Spinal cord (tissue), 9 donors: ENCODE measurements at regions not wholly inside any gene's neighbourhood (a gene's known extent, or its start where the extent isn't known, plus 50 kb on each side); places are given as distances from the start of the nearest gene placed in this dataset.

ENCODE experiments used
- DNase-seq, 6 donors: peaks; one replicate each; pipeline versions ENCODE4 v3.0.0 to v3.0.0-alpha.2; 2013 to 2015; ENCODE audit warnings: low spot score in 6 of 6, low read depth in 4 of 6
- H3K27ac ChIP-seq: one replicate; pipeline ENCODE4 v1.5.1; 2013; ENCODE audit warnings: low read depth, low read length, control low read depth
- H3K27me3 ChIP-seq: one replicate; pipeline ENCODE4 v1.6.1; 2013; ENCODE audit warnings: low read length; ENCODE audit not compliant: control insufficient read depth, insufficient read depth
- H3K36me3 ChIP-seq: one replicate; pipeline ENCODE4 v1.6.1; 2013; ENCODE audit warnings: low read length; ENCODE audit not compliant: control insufficient read depth, insufficient read depth
- H3K4me1 ChIP-seq: one replicate; pipeline ENCODE4 v1.6.1; 2013; ENCODE audit warnings: low read length; ENCODE audit not compliant: control insufficient read depth, insufficient read depth
- H3K4me3 ChIP-seq: one replicate; pipeline ENCODE4 v1.5.1; 2013; ENCODE audit warnings: low read depth, low read length, control low read depth
- H3K9me3 ChIP-seq: one replicate; pipeline ENCODE4 v1.6.1; 2013; ENCODE audit warnings: low read length; ENCODE audit not compliant: control insufficient read depth, insufficient read depth
- WGBS: methylation state at CpG from one replicate; pipeline ENCODE4 v1.1.5; 2013; ENCODE audit warnings: missing lambda C conversion rate; ENCODE audit not compliant: insufficient coverage; 5-methylcytosine and 5-hydroxymethylcytosine counted together
- donor health status: healthy.

- no peaks in the 10 kb centered on the region for H3K36me3 ChIP-seq
- DNase-seq: no peak
- H3K4me1 ChIP-seq: peaks cover 7% of the 10 kb centered on the region
- H3K4me3 ChIP-seq: no peak overlapping the region
- H3K9me3 ChIP-seq: no peaks in the 10 kb centered on the region
- H3K27me3 ChIP-seq: no peaks in the 10 kb centered on the region
- H3K27ac ChIP-seq: no peak overlapping the region
- 75% methylated on average over 10 of the region's 10 CpGs for WGBS
Measured at GRCh38 chr16:79849119-79849518, 248.6 kb upstream of the MAF start.

DNA sequence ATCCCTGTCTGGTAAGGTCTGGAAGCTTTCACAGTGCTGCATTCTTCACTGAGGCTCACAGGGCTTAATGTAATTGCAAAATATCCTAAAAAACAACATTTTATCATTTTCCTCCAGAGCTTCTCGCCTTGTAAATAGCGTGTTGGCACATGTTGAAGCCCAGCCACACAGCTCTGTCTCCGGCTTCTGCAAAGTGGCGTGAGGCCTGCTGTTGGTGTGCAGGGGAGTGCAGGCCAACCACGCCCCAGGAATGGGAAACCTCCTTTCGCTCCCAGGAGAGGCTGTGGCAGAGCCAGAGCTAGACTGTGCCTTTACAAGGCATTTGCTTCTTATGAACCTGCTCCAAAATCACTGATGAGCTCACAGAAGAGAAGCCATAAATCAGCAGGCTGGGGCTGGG is 248.2 kb upstream of the MAF start:
- H3K9me3 ChIP-seq: no peaks in the 10 kb centered on the region
- H3K4me1 ChIP-seq: peaks cover 7% of the 10 kb centered on the region
- no peak for DNase-seq
- H3K27ac ChIP-seq: no peak overlapping the region
- no peaks in the 10 kb centered on the region for H3K36me3 ChIP-seq
- no peaks in the 10 kb centered on the region for H3K27me3 ChIP-seq
- H3K4me3 ChIP-seq: no peak overlapping the region
- 87% methylated on average over 6 of the region's 6 CpGs for WGBS

- 82% methylated on average over 2 of the region's 5 CpGs for WGBS
- no peaks in the 10 kb centered on the region for H3K27me3 ChIP-seq
Measured at GRCh38 chr16:79847569-79847968, 247.0 kb upstream of the MAF start.

GRCh38 chr16:79847101-79847500 is 246.6 kb upstream of the MAF start:
- WGBS: 70% methylated on average over 2 of the region's 7 CpGs
- Histone ChIP-seq H3K27me3 (no peaks in the 10 kb centered on the region), H3K4me1 (peaks cover 7% of the 10 kb centered on the region), H3K9me3 (peaks cover 2% of the 10 kb centered on the region), H3K36me3 (no peaks in the 10 kb centered on the region), H3K27ac (no peak overlapping the region), H3K4me3 (no peak overlapping the region)
- DNase-seq: no peak

More at GRCh38 chr16:79847569-79847968, 247.0 kb upstream of the MAF start:
- Histone ChIP-seq H3K27ac (no peak overlapping the region), H3K4me3 (no peak overlapping the region), H3K4me1 (peaks cover 7% of the 10 kb centered on the region), H3K36me3 (no peaks in the 10 kb centered on the region), H3K9me3 (peaks cover 2% of the 10 kb centered on the region)
- peak in 1 of 6 donors; percentile 12 for DNase-seq

DNA sequence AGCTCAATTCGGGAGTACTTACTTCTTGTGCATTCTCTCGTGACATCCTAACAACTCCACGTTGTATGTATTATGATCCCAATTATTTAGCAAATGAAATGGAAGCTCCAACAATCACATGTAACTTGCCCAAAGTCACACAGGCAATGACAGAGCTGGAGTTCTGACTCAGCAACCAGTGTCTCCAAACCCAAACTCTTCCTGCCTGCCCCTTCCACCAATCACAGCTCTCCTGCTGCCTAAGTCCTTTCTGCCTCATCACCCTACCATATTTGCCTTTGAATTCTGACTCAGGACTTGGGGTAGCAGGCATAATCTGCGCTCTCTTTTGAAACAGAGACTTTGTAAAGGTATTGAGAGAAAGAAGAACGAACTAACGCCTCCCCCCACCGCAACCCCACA is 245.2 kb upstream of the MAF start:
- peaks cover 7% of the 10 kb centered on the region for H3K4me1 ChIP-seq
- peak in 1 of 6 donors; percentile 36 for DNase-seq
- no peaks in the 10 kb centered on the region for H3K27me3 ChIP-seq
- H3K36me3 ChIP-seq: no peaks in the 10 kb centered on the region
- H3K4me3 ChIP-seq: no peak overlapping the region
- H3K27ac ChIP-seq: no peak overlapping the region
- no CpG with 5 or more reads among the region's 7 CpGs for WGBS
- H3K9me3 ChIP-seq: peaks cover 2% of the 10 kb centered on the region

- H3K27ac ChIP-seq: no peak overlapping the region
- WGBS: 81% methylated on average over 9 of the region's 12 CpGs
- H3K4me3 ChIP-seq: no peak overlapping the region
- H3K4me1 ChIP-seq: peaks cover 7% of the 10 kb centered on the region
- no peaks in the 10 kb centered on the region for H3K36me3 ChIP-seq
- H3K9me3 ChIP-seq: peaks cover 2% of the 10 kb centered on the region
- no peaks in the 10 kb centered on the region for H3K27me3 ChIP-seq
- peak in 1 of 6 donors; percentile 9 for DNase-seq
Measured at GRCh38 chr16:79845033-79845733, 244.6 kb upstream of the MAF start.

GRCh38 chr16:79844603-79845002 is 244.1 kb upstream of the MAF start:
- no peak for DNase-seq
- H3K36me3 ChIP-seq: no peaks in the 10 kb centered on the region
- 90% methylated on average over 3 of the region's 3 CpGs for WGBS
- H3K9me3 ChIP-seq: peaks cover 2% of the 10 kb centered on the region
- H3K27me3 ChIP-seq: no peaks in the 10 kb centered on the region
- H3K4me3 ChIP-seq: no peak overlapping the region
- H3K4me1 ChIP-seq: peaks cover 12% of the 10 kb centered on the region
- no peak overlapping the region for H3K27ac ChIP-seq

DNA sequence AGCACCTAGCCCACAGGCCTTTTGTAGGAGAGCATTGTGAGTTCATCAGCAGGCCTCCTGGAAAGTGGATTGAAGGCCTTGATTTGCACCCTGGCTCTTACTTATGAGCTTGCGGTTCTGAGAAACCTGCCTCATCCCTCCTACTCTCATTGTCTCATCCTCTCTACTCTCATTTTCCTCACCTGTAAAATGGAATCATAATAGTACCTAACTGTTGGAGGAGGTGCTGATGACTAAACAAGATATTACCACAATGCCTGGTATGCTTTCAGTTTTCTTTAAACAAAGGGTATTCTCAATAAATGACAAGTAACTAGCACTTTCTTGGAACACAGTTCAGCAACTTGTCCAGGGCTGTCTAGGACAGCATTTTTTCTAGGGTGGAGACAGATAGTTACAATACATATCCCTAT is 243.1 kb upstream of the MAF start:
- no CpG with 5 or more reads among the region's 1 CpG for WGBS
- no peak for DNase-seq
- H3K27me3 ChIP-seq: no peaks in the 10 kb centered on the region
- no peak overlapping the region for H3K4me3 ChIP-seq
- peaks cover 15% of the 10 kb centered on the region for H3K4me1 ChIP-seq
- no peaks in the 10 kb centered on the region for H3K36me3 ChIP-seq
- no peak overlapping the region for H3K27ac ChIP-seq
- peaks cover 2% of the 10 kb centered on the region for H3K9me3 ChIP-seq

- H3K27ac ChIP-seq: no peak overlapping the region
- H3K4me3 ChIP-seq: no peak overlapping the region
- DNase-seq: no peak
- whole genome bisulfite sequencing: no CpG with 5 or more reads among the region's 5 CpGs
- peaks cover 2% of the 10 kb centered on the region for H3K9me3 ChIP-seq
- H3K4me1 ChIP-seq: peaks cover 15% of the 10 kb centered on the region
- no peaks in the 10 kb centered on the region for H3K27me3 ChIP-seq
- H3K36me3 ChIP-seq: no peaks in the 10 kb centered on the region
Measured at GRCh38 chr16:79843145-79843544, 242.6 kb upstream of the MAF start.

DNA sequence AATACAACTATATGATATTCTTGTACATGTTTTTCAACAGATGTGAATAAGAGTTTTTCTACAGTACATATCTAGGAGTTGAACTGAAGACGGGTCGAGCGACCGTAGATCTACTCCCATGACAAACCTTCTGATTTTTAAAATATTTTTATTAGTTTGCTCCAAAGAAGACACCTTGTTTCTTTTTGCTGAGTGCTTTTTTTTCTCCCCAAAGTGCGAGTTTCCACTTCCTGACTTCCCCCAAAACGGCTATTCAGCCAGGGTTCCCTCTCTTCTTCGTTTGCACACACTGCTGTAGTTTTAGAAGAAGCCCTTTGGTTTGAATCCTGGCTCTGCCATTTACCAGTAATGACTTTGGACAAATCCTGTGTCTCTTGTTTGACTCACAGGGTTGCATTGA is 241.7 kb upstream of the MAF start:
- no peak for DNase-seq
- Histone ChIP-seq H3K4me3 (no peak overlapping the region), H3K36me3 (no peaks in the 10 kb centered on the region), H3K27me3 (no peaks in the 10 kb centered on the region), H3K27ac (no peak overlapping the region), H3K9me3 (peaks cover 2% of the 10 kb centered on the region), H3K4me1 (peaks cover 15% of the 10 kb centered on the region)
- WGBS: no CpG with 5 or more reads among the region's 7 CpGs
